ENCODE measurements at regions not wholly inside any gene's neighbourhood (a gene's known extent, or its start where the extent isn't known, plus 50 kb on each side); places are given as distances from the start of the nearest gene placed in this dataset.
"Not testable (repeated sequence)": the region's sequence is repeated elsewhere in the genome, so short reads cannot be mapped to it uniquely, and the experiment has no call there.

GRCh38 chr5:102666164-102666946 lies 88.8 kb upstream of the PAM start:
- peak; percentile 47 to 81 (median 61) for DNase-seq

DNA sequence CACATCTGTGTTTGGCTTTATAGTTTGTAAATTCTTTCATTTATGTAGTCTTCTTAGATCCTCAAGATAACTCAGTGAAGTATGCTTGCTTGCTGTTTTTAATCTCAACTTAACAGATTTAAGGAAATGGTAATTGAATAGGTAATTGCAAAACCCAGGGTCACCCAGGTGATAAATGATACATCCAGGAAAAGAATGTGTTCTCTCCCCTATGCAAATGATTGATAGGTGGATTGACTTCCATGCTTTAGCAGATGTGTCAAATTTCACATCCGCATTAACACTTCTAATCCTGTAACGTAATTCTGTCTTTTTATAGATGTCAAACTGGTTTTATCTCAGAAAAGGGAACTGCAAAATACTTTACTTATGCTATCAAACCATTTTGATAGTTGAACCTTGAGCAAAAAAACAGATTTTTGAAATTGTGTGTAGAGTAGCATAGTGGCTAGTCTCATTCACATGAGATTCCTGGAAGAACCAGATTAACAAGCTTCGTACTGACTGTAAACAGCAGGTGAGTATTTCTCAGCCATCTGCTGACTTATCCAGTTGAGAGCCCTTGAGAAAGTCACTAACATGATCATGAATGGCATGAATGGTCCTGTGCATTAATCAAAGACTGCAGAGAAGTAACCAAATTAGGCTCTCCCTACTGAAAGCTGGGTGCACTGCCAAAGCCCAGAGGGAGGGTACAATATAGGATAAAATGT lies 86.7 kb upstream of the PAM start:
- DNase-seq: peak; percentile 21 to 91 (median 61)

DNA sequence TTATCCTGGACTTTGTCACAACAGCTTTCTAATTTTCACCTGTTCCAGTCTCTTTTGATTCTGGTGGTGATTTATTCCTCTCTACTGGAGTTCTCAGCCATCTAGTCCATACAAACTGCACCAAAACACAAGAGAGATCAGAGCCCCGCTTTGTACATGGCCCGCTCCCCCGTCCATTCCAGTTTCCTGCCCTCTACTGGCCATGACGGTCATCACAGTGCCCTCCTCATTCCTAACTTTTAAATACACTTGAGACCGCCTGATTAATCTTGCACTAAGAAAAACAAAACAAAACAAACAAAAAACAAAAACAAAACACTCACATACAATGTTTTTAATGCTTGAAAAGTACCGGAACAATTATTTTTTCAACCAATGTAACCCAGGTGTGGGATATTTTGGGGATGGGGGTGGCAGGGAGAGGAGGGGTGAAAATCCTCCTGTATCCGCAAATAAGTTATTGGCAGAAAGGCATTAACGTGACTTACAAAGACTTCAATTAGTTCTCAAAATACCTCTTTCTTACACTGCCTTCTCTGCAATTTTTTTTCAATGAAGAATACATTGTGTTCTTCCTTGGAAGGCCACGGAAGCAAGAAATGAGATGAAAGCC lies 84.8 kb upstream of the PAM start:
- peak in 1 of 3 experiments; percentile 67 for DNase-seq

- DNase-seq: peak in 1 of 3 experiments; percentile 46
Observed at GRCh38 chr5:102671033-102671734, 83.9 kb upstream of the PAM start.

DNA sequence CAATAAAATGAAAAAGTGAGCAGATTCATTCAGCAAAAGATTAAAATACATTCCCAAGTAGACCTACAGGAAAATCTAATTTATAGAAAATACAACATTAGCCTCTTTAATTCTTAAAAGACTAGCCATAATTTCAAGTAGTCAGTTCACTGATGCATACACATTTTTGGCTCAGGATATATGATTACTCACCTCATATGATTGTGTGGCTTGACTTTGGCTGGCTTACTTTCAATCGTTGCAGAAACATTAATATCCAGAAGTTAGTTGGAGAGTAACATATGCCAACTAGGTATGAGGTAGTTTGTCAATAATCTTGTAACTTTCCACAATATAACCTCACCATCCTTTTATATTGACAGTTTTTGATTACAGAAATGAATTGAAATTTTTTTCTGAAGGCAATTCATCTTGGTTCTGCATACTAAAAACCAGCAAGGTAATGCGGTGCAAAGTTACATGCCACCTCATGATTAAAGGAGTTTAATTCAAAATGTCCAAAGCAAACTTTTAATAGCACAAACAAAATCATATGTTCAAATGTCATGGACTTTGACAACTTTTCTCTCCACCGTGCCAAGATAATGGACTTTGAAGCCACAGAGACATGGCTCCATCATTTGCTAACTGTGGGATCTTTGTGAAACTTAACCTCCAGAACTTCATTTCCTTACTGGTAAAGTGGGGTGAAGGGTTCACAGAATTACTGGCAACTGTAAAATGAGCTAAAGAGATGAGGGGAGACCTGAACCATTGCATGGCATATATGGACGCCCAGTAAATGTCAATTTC lies 76.6 kb upstream of the PAM start:
- no peak for DNase-seq

DNA sequence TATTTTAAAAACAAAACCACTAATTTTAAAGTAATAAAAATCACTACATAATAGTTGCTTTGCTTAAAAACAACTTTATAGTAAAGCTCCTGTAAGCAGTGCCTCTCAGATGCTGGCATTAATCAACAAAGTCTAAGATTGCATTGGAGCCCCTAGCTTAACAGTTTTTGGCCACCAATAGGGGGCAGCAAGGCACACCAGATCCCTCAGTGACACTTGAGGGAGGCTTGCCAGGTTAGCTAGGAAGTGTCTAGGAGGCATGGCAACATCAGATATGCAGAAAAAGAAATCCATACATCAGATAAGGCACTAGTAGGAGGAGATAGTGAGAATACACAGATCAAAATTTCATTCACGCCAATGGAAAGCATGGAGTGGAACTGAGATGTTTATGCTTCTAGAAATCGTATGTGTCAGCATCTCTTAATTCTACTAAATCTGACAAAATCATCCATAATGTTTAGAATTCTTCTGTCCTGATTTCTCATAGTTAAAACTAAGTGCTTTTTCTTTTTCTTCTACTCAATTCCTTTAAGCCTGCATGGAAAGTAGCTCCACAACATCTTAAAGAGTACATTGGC lies 73.6 kb upstream of the PAM start:
- DNase-seq: peak; percentile 53 to 80 (median 78)

- no peak for DNase-seq
Observed at GRCh38 chr5:102682101-102682647, 72.9 kb upstream of the PAM start.

DNA sequence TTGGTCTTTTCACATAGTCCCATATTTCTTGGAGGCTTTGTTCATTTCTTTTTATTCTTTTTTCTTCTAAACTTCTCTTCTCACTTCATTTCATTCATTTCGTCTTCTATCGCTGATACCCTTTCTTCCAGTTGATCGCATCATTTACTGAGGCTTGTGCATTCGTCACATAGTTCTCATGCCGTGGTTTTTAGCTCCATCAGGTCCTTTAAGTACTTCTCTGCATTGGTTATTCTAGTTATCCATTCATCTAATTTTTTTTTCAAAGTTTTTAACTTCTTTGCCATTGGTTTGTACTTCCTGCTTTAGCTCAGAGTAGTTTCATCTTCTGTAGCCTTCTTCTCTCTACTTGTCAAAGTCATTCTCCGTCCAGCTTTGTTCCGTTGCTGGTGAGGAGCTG lies 67.0 kb upstream of the PAM start:
- DNase-seq: not testable (repeated sequence)

DNA sequence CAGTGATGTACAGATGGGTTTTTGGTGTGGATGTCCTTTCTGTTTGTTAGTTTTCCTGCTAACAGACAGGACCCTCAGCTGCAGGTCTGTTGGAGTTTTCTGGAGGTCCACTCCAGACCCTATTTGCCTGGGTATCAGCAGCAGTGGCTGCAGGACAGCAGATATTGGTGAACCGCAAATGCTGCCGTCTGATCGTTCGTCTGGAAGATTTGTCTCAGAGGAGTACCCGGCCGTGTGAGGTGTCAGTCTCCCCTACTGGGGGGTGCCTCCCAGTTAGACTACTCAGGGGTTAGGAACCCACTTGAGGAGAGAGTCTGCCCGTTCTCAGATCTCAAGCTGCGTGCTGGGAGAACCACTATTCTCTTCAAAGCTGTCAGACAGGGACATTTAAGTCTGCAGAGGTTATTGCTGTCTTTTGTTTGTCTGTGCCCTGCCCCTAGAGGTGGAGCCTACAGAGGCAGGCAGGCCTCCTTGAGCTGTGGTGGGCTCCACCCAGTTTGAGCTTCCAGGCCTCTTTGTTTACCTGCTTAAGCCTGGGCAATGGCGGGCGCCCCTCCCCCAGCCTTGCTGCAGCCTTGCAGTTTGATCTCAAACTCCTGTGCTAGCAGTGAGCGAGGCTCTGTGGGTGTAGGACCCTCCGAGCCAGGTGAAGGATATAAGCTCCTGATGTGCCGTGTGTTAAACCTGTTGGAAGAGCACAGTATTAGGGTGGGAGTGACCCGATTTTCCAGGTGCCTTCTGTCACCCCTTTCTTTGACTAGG lies 66.3 kb upstream of the PAM start:
- DNase-seq: not testable (repeated sequence)

- no peak for DNase-seq
Observed at GRCh38 chr5:102690910-102691309, 64.2 kb upstream of the PAM start.

DNA sequence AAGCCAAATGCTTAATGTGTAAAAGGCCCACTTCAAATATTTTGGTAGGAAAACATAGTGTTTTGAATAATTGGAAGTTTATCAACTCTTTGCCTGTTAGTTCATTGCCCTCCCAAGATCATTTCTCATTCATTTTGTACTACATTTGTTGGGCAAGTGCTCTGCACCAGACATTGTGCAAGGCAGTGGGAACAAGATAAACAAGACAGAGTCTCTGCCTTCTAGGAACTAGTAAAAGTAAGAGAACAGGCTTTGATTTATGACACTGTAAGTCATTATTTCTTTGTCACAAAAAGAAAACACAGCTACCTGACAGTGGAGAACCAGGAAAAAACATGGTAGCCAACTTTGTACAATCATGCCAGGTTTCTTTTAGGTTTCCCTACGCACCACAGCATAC lies 63.7 kb upstream of the PAM start:
- no peak for DNase-seq

DNA sequence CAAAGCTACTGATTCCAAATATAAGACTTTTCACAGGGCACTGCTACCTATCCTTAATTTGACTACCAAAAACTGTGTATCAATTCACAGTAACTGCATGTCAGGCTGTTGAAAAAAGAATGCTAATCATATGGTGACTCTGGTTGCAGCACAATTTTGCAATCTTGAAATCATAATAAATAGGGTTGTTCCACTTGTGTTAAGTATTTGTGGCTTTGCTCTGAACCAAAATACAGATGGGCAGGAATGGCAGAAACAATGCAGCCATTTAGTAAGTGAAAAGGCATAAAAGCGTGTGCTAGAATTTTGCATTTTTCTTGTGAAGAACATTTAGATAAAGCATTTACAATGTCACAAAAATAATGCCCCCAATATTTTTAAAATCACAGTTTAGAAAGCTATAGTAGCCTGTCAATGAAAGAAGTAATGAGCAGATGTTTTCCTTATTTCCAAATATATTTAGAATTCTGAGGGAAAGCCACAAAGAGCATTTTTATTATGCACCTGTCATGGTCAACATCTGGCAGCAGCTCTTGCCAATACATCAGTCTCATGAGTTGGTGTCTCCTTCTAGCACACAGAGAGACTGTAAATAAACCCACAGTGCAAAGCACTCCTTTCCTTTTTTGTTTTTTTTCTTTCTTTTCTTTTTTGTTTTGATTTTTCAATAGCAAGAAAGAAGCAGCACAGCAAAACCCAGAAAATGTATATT lies 54.8 kb upstream of the PAM start:
- DNase-seq: no peak

DNA sequence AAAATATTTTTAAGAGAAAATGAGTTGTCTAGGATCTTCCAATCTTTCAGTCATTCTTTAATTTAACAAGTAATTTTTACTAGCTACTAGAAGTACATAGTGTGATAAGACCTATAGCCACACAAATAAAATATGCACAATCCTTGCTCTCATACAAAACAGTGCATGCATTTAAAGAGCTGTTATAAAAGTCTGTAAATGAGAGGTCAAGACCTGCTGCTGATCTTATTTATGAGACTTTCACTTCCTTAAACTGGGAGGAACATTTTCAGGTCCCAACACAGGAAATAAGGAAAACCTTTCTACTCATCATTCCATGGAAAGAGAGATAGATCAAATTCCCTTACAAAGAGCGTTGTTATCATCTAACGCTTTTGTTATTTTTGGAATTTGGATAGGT lies 54.2 kb upstream of the PAM start:
- DNase-seq: no peak

GRCh38 chr5:102701748-102702147 lies 53.4 kb upstream of the PAM start:
- DNase-seq: no peak

All from NCI-H1417 (cell line).